A549 (cell line): ENCODE measurements at regions not wholly inside any gene's neighbourhood (a gene's known extent, or its start where the extent isn't known, plus 50 kb on each side); places are given as distances from the start of the nearest gene placed in this dataset.

Experiments used
- ATAC-seq, 2 experiments: fragments of 200-7000 bp in 1 of 2; fragments of >200 bp in 1 of 2; cut with Nextera tagmentation in 1 of 2; cut with Tn5 transposase in 1 of 2; 3 replicates each; pipeline versions ENCODE4 v1.8.0 to v1.9.1; 2018 to 2020; ENCODE audit warnings: mild to moderate bottlenecking in 1 of 2, moderate library complexity in 1 of 2
- CTCF ChIA-PET: fragments of 300-600 bp; sonication (Branson Sonifier 250); formaldehyde crosslinking; extraction: SDS; loops from one replicate; lab custom pipeline; 2021; ENCODE audit warnings: antibody characterized with exemption, inconsistent platforms; lab: Yijun Ruan, JAX
- POLR2A ChIA-PET: fragments of 350-600 bp; formaldehyde crosslinking; extraction: SDS; loops from one replicate; lab custom pipeline; 2021; ENCODE audit warnings: antibody characterized with exemption, inconsistent platforms; lab: Yijun Ruan, JAX
- DNase-seq, 2 experiments: peaks; one replicate each; pipeline versions ENCODE4 v3.0.0 to v3.0.0-alpha.2; 2011 to 2016; ENCODE audit warnings: low read depth in 1 of 2, low spot score in 1 of 2
- FAIRE-seq: peaks from 2 replicates; lab custom pipeline; 2011; peaks lifted over from hg19 to GRCh38; lab: Jason Lieb, UNC
- H3K27ac ChIP-seq, 2 experiments: fragments of >200 bp; sonication (Bioruptor Twin); formaldehyde crosslinking; 3 replicates each; pipeline ENCODE4 v1.5.1; 2016 to 2017
- H3K4me1 ChIP-seq: fragments of >200 bp; sonication (Bioruptor Twin); formaldehyde crosslinking; 3 replicates; pipeline ENCODE4 v1.6.1; 2016
- H3K4me2 ChIP-seq: fragments of >200 bp; sonication (Bioruptor Twin); formaldehyde crosslinking; 3 replicates; pipeline ENCODE4 v1.6.1; 2016
- H3K4me3 ChIP-seq: fragments of >200 bp; sonication (Bioruptor Twin); formaldehyde crosslinking; 3 replicates; pipeline ENCODE4 v1.5.1; 2016
- H3K9me3 ChIP-seq: fragments of >200 bp; sonication (Bioruptor Twin); formaldehyde crosslinking; 3 replicates; pipeline ENCODE4 v1.6.1; 2016
- BHLHE40 ChIP-seq: IDR thresholded peaks from 2 replicates; pipeline ENCODE4 v1.6.1; 2012; ENCODE audit warnings: low read depth, low read length, inconsistent platforms
- CBX2 ChIP-seq: fragments of 200-600 bp; sonication (generic); IDR thresholded peaks from 2 replicates; pipeline ENCODE4 v1.6.1; 2016; ENCODE audit warnings: low read depth, mild to moderate bottlenecking, borderline replicate concordance
- CBX8 ChIP-seq: fragments of 200-600 bp; sonication (generic); IDR thresholded peaks from 2 replicates; pipeline ENCODE4 v1.6.1; 2016
- CEBPB ChIP-seq, 2 experiments: fragments of >200 bp in 1 of 2; sonication (Bioruptor Twin) in 1 of 2; formaldehyde crosslinking in 1 of 2; IDR thresholded peaks; 2 replicates each; pipeline ENCODE4 v1.6.1; 2012 to 2016
- CHD2 ChIP-seq: fragments of 150-350 bp; IDR thresholded peaks from 2 replicates; pipeline ENCODE4 v1.6.1; 2014; ENCODE audit warnings: low read length; ENCODE audit not compliant: partially characterized antibody
- CHD4 ChIP-seq: fragments of 200-600 bp; sonication (generic); IDR thresholded peaks from 2 replicates; pipeline ENCODE4 v1.6.1; 2016; ENCODE audit warnings: antibody characterized with exemption, mild to moderate bottlenecking, borderline replicate concordance
- EHMT2 ChIP-seq: fragments of 200-600 bp; sonication (generic); IDR thresholded peaks from 2 replicates; pipeline ENCODE4 v1.6.1; 2016; ENCODE audit warnings: antibody characterized with exemption, low read depth, mild to moderate bottlenecking, moderate library complexity
- GATA3 ChIP-seq: IDR thresholded peaks from 2 replicates; pipeline ENCODE4 v1.6.1; 2012; ENCODE audit warnings: borderline replicate concordance
- HEYL ChIP-seq: fragments of 250-450 bp; sonication (Bioruptor Pico); IDR thresholded peaks from 2 replicates; pipeline ENCODE4 v1.8.0; 2021; ENCODE audit warnings: mild to moderate bottlenecking, moderate library complexity
- HOXA7 ChIP-seq: fragments of 250-450 bp; sonication (Bioruptor Pico); IDR thresholded peaks from 2 replicates; pipeline ENCODE4 v1.5.0; 2020; ENCODE audit warnings: mild to moderate bottlenecking, moderate library complexity
- HOXB5 ChIP-seq: fragments of 250-450 bp; sonication (Bioruptor Pico); IDR thresholded peaks from 2 replicates; pipeline ENCODE4 v1.5.0; 2020; ENCODE audit warnings: mild to moderate bottlenecking, moderate library complexity
- MAZ ChIP-seq: fragments of 150-350 bp; IDR thresholded peaks from 2 replicates; pipeline ENCODE4 v1.6.1; 2014; ENCODE audit warnings: antibody characterized with exemption, low read depth, low read length, borderline replicate concordance
- MYC ChIP-seq: IDR thresholded peaks from 2 replicates; pipeline ENCODE4 v1.6.1; 2012; ENCODE audit warnings: mild to moderate bottlenecking, inconsistent platforms, low read length, improper control_type of control experiment, borderline replicate concordance
- NPAS2 ChIP-seq: fragments of 250-450 bp; sonication (Bioruptor Pico); IDR thresholded peaks from 2 replicates; pipeline ENCODE4 v1.8.0; 2022; ENCODE audit warnings: mild to moderate bottlenecking, moderate library complexity, borderline replicate concordance
- NR3C1 ChIP-seq: fragments of >200 bp; sonication (Bioruptor Twin); formaldehyde crosslinking; IDR thresholded peaks from 3 replicates; pipeline ENCODE4 v1.6.1; 2017
- RARB ChIP-seq: fragments of 250-450 bp; sonication (Bioruptor Pico); IDR thresholded peaks from 2 replicates; pipeline ENCODE4 v1.8.0; 2021; ENCODE audit warnings: mild to moderate bottlenecking, moderate library complexity
- RFX5 ChIP-seq: fragments of 450-650 bp; IDR thresholded peaks from 2 replicates; pipeline ENCODE4 v1.7.1; 2014; ENCODE audit warnings: antibody characterized with exemption, mild to moderate bottlenecking, moderate library complexity
- RNF2 ChIP-seq: fragments of 200-600 bp; sonication (generic); IDR thresholded peaks from 2 replicates; pipeline ENCODE4 v1.6.1; 2016; ENCODE audit warnings: low read depth, mild to moderate bottlenecking, antibody characterized with exemption, moderate library complexity, borderline replicate concordance
- SREBF2 ChIP-seq: fragments of 450-650 bp; IDR thresholded peaks from 2 replicates; pipeline ENCODE4 v1.6.1; 2014; ENCODE audit warnings: mild to moderate bottlenecking, moderate library complexity
- WGBS: methylation state at CpG from one replicate; pipeline ENCODE4 v1.1.6; 2017; ENCODE audit errors: missing lambda C conversion rate; 5-methylcytosine and 5-hydroxymethylcytosine counted together
- TF ChIP-seq, protein P1 (sequence below): fragments of 450-650 bp; IDR thresholded peaks from 2 replicates; pipeline ENCODE4 v1.6.1; 2014; ENCODE audit warnings: antibody characterized with exemption
- TF ChIP-seq, protein P2 (sequence below): fragments of 150-350 bp; IDR thresholded peaks from 2 replicates; pipeline ENCODE4 v1.6.1; 2014; ENCODE audit warnings: low read depth, mild to moderate bottlenecking, low read length
- TF ChIP-seq, protein P3 (sequence below): fragments of >200 bp; sonication (Bioruptor Twin); formaldehyde crosslinking; IDR thresholded peaks from 3 replicates; pipeline ENCODE4 v1.5.1; 2016

DNA sequence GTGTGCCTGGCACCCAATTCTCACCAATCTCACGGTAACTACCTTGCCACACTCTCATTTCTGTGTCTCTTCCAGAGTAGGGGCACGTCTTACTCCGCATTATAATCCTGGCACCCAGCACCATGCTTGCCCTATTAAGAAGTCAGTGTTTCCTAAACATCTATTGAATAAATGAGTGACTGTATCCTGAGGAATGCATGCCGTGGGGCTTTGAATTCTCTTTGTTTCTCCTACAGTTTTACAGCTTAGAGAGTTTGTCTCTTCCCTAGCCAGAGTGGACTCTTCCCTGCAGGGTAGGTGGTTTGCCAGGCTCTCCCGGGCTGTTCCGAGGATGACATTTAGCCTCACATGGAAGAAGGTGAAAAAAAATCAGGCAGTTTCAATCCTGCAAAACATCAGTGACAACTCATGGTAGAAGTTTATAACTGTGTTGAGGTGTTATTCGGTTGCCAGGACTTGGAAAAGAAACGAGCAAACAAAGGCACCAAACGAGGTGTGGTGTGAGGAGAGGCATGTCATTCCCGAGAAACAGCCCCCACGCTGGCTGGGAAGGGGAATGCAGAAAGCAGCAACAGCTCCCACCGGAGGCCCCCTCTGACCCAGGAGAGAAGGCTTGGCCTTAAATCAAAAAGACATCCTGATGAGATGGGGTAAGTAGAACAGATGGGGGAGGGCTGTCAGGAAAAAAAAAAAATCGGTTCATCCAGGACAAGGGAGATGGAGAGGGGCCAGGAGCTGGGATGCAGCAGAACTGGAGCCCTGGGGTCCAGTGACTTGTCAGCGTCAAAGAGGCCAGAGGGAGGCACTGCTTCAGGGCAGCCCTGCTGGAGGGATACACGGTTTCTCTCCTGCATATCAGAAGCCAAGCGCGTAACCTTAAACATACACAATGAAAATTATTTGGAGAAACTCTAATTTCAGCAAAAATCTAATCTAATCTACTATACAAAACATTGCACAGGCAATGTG is 168.4 kb upstream of the ARRDC4 start:
- ChIA-PET CTCF (interaction anchor here (0.7 kb wide), 1 partner anchor 674 kb away, joined by 3 read pairs; no protein-coding TSS in a partner anchor), POLR2A (no interaction called here)
- FAIRE-seq = no peak

DNA sequence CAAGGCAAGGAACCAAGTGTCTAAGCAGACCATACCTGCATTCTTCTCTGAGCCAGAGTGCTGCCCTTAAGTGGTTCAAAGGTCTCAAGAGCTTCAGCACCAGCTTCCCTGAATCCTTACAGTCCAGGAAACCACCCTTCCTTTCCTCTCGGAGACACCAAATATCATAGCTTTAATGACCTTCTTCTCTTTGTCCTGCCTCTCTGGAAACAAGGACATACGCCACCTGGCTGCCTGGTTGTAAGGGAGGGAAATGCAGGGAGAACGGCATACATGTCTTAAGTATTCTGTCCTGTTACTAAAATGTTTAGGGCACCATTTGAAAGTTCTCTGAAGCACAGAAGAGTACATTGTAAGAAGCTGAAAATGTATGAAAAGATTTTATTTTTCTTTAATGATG is 155.6 kb upstream of the ARRDC4 start:
- Histone ChIP-seq H3K4me1 (no peaks in the 10 kb centered on the region), H3K4me2 (no peak overlapping the region), H3K4me3 (no peak overlapping the region), H3K27ac (no peak overlapping the region), H3K9me3 (no peaks in the 10 kb centered on the region)
- ChIA-PET CTCF (interaction anchor here (1.2 kb wide), 1 partner anchor 10 kb away, joined by 3 read pairs; no protein-coding TSS in a partner anchor), POLR2A (no interaction called here)
- WGBS = 9% methylated on average over 3 of the region's 3 CpGs
- TF ChIP-seq CHD2 (no peak), MAZ (no peak), NPAS2 (no peak), MYC (no peak), CBX2 (no peak), GATA3 (no peak), BHLHE40 (no peak), RFX5 (no peak), EHMT2 (no peak), CBX8 (no peak), RNF2 (no peak), NR3C1 (no peak)
- TF ChIP-seq, protein P1, sequence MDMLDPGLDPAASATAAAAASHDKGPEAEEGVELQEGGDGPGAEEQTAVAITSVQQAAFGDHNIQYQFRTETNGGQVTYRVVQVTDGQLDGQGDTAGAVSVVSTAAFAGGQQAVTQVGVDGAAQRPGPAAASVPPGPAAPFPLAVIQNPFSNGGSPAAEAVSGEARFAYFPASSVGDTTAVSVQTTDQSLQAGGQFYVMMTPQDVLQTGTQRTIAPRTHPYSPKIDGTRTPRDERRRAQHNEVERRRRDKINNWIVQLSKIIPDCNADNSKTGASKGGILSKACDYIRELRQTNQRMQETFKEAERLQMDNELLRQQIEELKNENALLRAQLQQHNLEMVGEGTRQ = no peak
- TF ChIP-seq, protein P2, sequence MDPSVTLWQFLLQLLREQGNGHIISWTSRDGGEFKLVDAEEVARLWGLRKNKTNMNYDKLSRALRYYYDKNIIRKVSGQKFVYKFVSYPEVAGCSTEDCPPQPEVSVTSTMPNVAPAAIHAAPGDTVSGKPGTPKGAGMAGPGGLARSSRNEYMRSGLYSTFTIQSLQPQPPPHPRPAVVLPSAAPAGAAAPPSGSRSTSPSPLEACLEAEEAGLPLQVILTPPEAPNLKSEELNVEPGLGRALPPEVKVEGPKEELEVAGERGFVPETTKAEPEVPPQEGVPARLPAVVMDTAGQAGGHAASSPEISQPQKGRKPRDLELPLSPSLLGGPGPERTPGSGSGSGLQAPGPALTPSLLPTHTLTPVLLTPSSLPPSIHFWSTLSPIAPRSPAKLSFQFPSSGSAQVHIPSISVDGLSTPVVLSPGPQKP = no peak
- DNase-seq (no peak), ATAC-seq (no peak), FAIRE-seq (no peak)

More for the DNA sequence above, 168.4 kb upstream of the ARRDC4 start:
- no peak for TF ChIP-seq CEBPB (IDR thresholded peaks at IDR 0.05)
- no peak for TF ChIP-seq CBX8
- no peak for TF ChIP-seq SREBF2
- no peak for TF ChIP-seq HOXB5 (CRISPR knock-in tag)
- TF ChIP-seq RARB = no peak
- no peak for TF ChIP-seq RNF2
- no peak for TF ChIP-seq HEYL (CRISPR knock-in tag)
- TF ChIP-seq, protein P3, sequence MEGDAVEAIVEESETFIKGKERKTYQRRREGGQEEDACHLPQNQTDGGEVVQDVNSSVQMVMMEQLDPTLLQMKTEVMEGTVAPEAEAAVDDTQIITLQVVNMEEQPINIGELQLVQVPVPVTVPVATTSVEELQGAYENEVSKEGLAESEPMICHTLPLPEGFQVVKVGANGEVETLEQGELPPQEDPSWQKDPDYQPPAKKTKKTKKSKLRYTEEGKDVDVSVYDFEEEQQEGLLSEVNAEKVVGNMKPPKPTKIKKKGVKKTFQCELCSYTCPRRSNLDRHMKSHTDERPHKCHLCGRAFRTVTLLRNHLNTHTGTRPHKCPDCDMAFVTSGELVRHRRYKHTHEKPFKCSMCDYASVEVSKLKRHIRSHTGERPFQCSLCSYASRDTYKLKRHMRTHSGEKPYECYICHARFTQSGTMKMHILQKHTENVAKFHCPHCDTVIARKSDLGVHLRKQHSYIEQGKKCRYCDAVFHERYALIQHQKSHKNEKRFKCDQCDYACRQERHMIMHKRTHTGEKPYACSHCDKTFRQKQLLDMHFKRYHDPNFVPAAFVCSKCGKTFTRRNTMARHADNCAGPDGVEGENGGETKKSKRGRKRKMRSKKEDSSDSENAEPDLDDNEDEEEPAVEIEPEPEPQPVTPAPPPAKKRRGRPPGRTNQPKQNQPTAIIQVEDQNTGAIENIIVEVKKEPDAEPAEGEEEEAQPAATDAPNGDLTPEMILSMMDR = no peak
- no peak for TF ChIP-seq NPAS2
- no peak for TF ChIP-seq HOXA7 (CRISPR knock-in tag)
- no peak for TF ChIP-seq CHD4
- H3K9me3 ChIP-seq = no peaks in the 10 kb centered on the region
- H3K4me3 ChIP-seq = no peak overlapping the region
- 15% methylated on average over 17 of the region's 17 CpGs for WGBS
- DNase-seq = no peak
- H3K27ac ChIP-seq = no peak overlapping the region
- no peak for ATAC-seq
- no peaks in the 10 kb centered on the region for H3K4me1 ChIP-seq
- no peak overlapping the region for H3K4me2 ChIP-seq
